Gastrocnemius medialis (tissue), 4 donors: ENCODE measurements at regions not wholly inside any gene's neighbourhood (a gene's known extent, or its start where the extent isn't known, plus 50 kb on each side); places are given as distances from the start of the nearest gene placed in this dataset.

Experiments
- POLR2A ChIP-seq, 2 donors: fragments of 450-650 bp; IDR thresholded peaks; one replicate each; pipeline ENCODE4 v1.6.1; 2017; ENCODE audit warnings: antibody characterized with exemption in 2 of 2, mild to moderate bottlenecking in 2 of 2, moderate library complexity in 2 of 2
- TF ChIP-seq, protein P1 (sequence below), 5 experiments: fragments of 450-650 bp in 3 of 5; fragments of 200-600 bp in 2 of 5; sonication (generic) in 2 of 5; IDR thresholded peaks in 4 of 5; conservative IDR thresholded peaks in 1 of 5; 1 replicate in 4 of 5; 2 replicates in 1 of 5; pipeline ENCODE4 v1.5.1; 2016 to 2019; ENCODE audit warnings: antibody characterized with exemption in 5 of 5, mild to moderate bottlenecking in 3 of 5, moderate library complexity in 3 of 5

DNA sequence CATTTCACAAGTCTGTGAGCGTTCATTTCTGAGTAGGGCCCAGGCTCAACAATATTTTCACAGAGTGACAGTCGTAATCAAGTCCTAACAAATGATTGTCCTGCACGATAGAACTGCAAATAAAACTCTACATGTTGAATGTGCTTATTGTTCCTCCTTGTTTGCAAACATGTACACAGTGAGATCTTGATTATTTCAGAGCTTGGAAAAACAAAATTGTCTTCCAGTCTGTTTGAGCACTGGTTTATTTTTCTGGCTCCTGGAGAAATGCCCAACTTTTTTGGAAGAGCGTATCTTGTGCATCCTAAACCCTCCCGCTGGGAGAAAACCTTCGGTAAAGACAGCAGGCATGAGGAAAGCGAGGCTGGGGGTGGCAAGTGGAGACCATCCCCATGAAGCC lies 91.1 kb downstream of the TEX36 start:
- TF ChIP-seq, protein P1, sequence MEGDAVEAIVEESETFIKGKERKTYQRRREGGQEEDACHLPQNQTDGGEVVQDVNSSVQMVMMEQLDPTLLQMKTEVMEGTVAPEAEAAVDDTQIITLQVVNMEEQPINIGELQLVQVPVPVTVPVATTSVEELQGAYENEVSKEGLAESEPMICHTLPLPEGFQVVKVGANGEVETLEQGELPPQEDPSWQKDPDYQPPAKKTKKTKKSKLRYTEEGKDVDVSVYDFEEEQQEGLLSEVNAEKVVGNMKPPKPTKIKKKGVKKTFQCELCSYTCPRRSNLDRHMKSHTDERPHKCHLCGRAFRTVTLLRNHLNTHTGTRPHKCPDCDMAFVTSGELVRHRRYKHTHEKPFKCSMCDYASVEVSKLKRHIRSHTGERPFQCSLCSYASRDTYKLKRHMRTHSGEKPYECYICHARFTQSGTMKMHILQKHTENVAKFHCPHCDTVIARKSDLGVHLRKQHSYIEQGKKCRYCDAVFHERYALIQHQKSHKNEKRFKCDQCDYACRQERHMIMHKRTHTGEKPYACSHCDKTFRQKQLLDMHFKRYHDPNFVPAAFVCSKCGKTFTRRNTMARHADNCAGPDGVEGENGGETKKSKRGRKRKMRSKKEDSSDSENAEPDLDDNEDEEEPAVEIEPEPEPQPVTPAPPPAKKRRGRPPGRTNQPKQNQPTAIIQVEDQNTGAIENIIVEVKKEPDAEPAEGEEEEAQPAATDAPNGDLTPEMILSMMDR (IDR thresholded peaks at IDR 0.05 in 4 of 5, conservative IDR thresholded peaks at IDR 0.05 in 1 of 5), result no peak
- no peak for TF ChIP-seq POLR2A (IDR thresholded peaks at IDR 0.05)
